RKO (cell line): ENCODE measurements at regions not wholly inside any gene's neighbourhood (a gene's known extent, or its start where the extent isn't known, plus 50 kb on each side); places are given as distances from the start of the nearest gene placed in this dataset.

Experiments used
- DNase-seq: peaks from one replicate; pipeline ENCODE4 v3.0.0-alpha.2; 2016; ENCODE audit warnings: low spot score

GRCh38 chr10:64209561-64209960 lies 688.4 kb downstream of the REEP3 start:
- DNase-seq = peak; percentile 46

- DNase-seq = no peak
Observed at GRCh38 chr10:64210211-64210610, 689.0 kb downstream of the REEP3 start.

GRCh38 chr10:64211466-64211865 lies 690.3 kb downstream of the REEP3 start:
- no peak for DNase-seq

GRCh38 chr10:64215088-64215487 lies 693.9 kb downstream of the REEP3 start:
- DNase-seq = no peak

- DNase-seq = no peak
Observed at GRCh38 chr10:64219271-64220025, 698.2 kb downstream of the REEP3 start.

- no peak for DNase-seq
Observed at GRCh38 chr10:64234489-64234888, 713.3 kb downstream of the REEP3 start.

GRCh38 chr10:64257704-64258103 lies 736.5 kb downstream of the REEP3 start:
- no peak for DNase-seq

- no peak for DNase-seq
Observed at GRCh38 chr10:64261092-64261491, 739.9 kb downstream of the REEP3 start.

- no peak for DNase-seq
Observed at GRCh38 chr10:64261676-64262075, 740.5 kb downstream of the REEP3 start.

- DNase-seq = no peak
Observed at GRCh38 chr10:64265961-64266360, 744.8 kb downstream of the REEP3 start.

GRCh38 chr10:64271508-64271907 lies 750.3 kb downstream of the REEP3 start:
- no peak for DNase-seq

GRCh38 chr10:64271983-64272382 lies 750.8 kb downstream of the REEP3 start:
- no peak for DNase-seq

GRCh38 chr10:64275001-64275400 lies 753.8 kb downstream of the REEP3 start:
- no peak for DNase-seq

GRCh38 chr10:64275774-64276173 lies 754.6 kb downstream of the REEP3 start:
- no peak for DNase-seq

GRCh38 chr10:64277536-64277935 lies 756.3 kb downstream of the REEP3 start:
- DNase-seq = no peak

- no peak for DNase-seq
Observed at GRCh38 chr10:64283621-64284020, 762.4 kb downstream of the REEP3 start.

GRCh38 chr10:64286533-64286932 lies 765.3 kb downstream of the REEP3 start:
- DNase-seq = no peak

GRCh38 chr10:64288404-64288803 lies 767.2 kb downstream of the REEP3 start:
- DNase-seq = no peak

- DNase-seq = no peak
Observed at GRCh38 chr10:64303566-64303965, 782.4 kb downstream of the REEP3 start.

- no peak for DNase-seq
Observed at GRCh38 chr10:64306729-64307327, 785.6 kb downstream of the REEP3 start.

GRCh38 chr10:64312876-64313275 lies 791.7 kb downstream of the REEP3 start:
- DNase-seq = no peak

- no peak for DNase-seq
Observed at GRCh38 chr10:64313967-64314366, 792.8 kb downstream of the REEP3 start.

- no peak for DNase-seq
Observed at GRCh38 chr10:64316416-64316815, 795.2 kb downstream of the REEP3 start.

- no peak for DNase-seq
Observed at GRCh38 chr10:64316833-64317232, 795.6 kb downstream of the REEP3 start.
